KOPT-K1 (cell line): ENCODE measurements at regions not wholly inside any gene's neighbourhood (a gene's known extent, or its start where the extent isn't known, plus 50 kb on each side); places are given as distances from the start of the nearest gene placed in this dataset.
A peak's percentile ranks its signal among the peaks of the same experiment; 100 is the strongest.

Experiments
- H3K27ac ChIP-seq: fragments of 200-600 bp; sonication (generic); 2 replicates; pipeline ENCODE4 v1.5.1; 2016; ENCODE audit warnings: antibody characterized with exemption, mild to moderate bottlenecking, low read depth, low read length; ENCODE audit not compliant: poor library complexity, severe bottlenecking
- H3K36me3 ChIP-seq: fragments of 200-600 bp; sonication (generic); 2 replicates; pipeline ENCODE4 v1.5.1; 2017; ENCODE audit warnings: antibody characterized with exemption, mild to moderate bottlenecking, low read length, moderate library complexity; ENCODE audit not compliant: insufficient read depth
- H3K9me3 ChIP-seq: fragments of 200-600 bp; sonication (generic); 2 replicates; pipeline ENCODE4 v1.5.1; 2017; ENCODE audit warnings: antibody characterized with exemption, low read length, mild to moderate bottlenecking; ENCODE audit not compliant: insufficient read depth, poor library complexity, severe bottlenecking

- Histone ChIP-seq H3K27ac (peak overlapping the region; percentile 19), H3K36me3 (no peaks in the 10 kb centered on the region)
These were observed 234.5 kb downstream of the BMP7 start for GRCh38 chr20:57031867-57032355.

DNA sequence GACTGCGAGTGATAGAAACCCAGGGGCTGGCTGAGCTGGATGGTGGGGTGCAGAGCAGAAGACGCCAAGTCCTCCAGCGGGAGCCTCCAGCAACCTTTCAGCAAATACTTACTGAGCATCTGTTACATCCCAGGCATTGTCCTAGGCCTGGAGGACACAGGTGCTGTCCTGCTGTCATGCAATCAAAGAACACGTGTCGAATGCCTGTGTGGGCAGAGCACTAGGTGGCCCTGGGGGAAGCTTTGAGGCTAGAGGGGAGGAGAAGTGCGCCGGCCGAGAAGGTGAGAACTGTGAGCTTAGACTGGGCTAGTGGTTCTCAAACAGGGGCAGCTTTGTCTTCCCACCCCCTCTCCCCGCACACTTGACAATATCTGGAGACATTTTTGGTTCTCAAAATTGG is 233.6 kb downstream of the BMP7 start:
- Histone ChIP-seq H3K36me3 (no peaks in the 10 kb centered on the region), H3K27ac (peak overlapping the region; percentile 14), H3K9me3 (peaks cover 11% of the 10 kb centered on the region)

More at GRCh38 chr20:57031867-57032355, 234.5 kb downstream of the BMP7 start:
- peaks cover 11% of the 10 kb centered on the region for H3K9me3 ChIP-seq

- H3K9me3 ChIP-seq, result peaks cover 11% of the 10 kb centered on the region
- peak overlapping the region; percentile 14 for H3K27ac ChIP-seq
- H3K36me3 ChIP-seq, result no peaks in the 10 kb centered on the region
These were observed 232.4 kb downstream of the BMP7 start for GRCh38 chr20:57034001-57034400.

DNA sequence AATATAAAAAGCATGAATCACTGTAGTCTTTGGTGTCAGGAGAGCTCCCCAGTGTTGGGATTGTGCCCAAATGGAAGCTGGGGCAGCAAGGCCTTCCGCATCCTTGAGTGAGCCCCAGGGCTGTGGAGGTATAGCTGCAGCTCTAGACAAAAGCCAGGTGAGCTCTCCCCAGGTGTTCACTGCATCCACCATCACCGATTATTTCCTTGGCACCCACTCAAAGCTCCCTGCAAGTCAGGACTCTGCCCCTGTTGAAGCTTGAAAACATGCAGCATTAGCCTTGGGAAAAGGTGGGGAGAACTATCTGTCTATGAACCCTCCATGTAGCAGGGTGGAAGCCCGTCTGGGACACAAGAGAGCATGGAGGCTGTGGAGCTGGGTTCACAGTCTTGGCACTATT is 228.8 kb downstream of the BMP7 start:
- H3K9me3 ChIP-seq, result peaks cover 11% of the 10 kb centered on the region
- no peak overlapping the region for H3K27ac ChIP-seq
- no peaks in the 10 kb centered on the region for H3K36me3 ChIP-seq

GRCh38 chr20:57038608-57039440 is 227.6 kb downstream of the BMP7 start:
- Histone ChIP-seq H3K9me3 (peaks cover 11% of the 10 kb centered on the region), H3K36me3 (no peaks in the 10 kb centered on the region), H3K27ac (no peak overlapping the region)

DNA sequence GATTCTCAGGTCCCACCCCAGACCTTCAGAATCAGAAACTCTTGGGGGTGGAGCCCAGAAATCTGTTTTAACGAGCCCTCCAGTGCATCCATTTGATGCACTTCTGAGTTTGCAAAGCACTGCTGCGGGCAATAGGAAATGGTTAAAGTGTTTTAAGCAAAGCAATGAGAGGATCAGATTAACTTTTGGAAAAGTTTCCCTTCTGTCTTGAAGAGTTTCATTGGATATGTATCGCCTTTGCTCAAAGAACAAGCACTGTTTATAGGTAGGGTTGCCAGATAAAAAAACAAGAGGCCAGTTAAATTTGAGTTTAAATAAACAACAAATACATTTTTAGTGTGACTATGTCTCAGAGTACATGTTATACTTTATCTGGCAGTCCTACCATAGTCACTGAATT is 226.0 kb downstream of the BMP7 start:
- no peak overlapping the region for H3K27ac ChIP-seq
- H3K9me3 ChIP-seq, result no peaks in the 10 kb centered on the region
- no peaks in the 10 kb centered on the region for H3K36me3 ChIP-seq

DNA sequence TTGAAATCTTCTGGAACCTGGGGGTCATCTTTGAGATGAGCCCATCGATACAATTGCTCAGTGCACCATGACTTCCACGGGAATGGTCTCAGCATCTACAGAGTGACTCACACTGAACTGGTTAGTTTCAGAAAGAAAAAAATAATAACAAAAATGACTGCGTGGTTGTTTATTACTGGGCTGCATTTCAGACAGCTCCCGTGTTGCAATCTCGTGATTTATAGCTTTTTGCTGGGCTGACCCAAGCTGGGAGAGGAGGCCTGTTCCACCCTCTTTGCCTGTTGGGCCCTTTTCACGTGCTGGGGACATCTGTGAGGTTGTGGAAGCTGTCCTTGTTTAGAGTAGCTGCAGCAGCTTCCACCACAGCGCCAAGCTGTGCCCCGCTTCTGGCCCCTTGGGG is 225.5 kb downstream of the BMP7 start:
- H3K27ac ChIP-seq, result no peak overlapping the region

DNA sequence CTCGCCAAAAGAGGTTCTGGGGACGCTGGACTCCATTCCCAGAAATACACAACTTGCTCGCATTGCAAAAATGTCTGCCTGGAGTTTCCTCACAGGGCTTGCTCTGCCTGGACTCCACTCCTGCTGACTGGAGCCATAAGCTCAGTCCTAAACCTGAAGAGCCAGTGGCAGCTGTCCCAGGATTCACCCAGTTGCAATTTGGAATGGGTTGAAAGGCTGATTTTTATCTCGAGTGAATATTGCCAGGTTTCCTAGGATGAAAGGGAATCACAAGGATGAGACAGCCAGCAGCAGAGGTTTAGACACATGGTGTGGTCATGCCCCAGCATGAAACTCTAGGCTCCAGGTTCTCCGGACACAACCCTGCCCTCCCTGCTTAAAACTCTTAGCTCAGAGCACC is 223.3 kb downstream of the BMP7 start:
- Histone ChIP-seq H3K36me3 (no peaks in the 10 kb centered on the region), H3K27ac (no peak overlapping the region), H3K9me3 (no peaks in the 10 kb centered on the region)

More for the DNA sequence above, 225.5 kb downstream of the BMP7 start:
- Histone ChIP-seq H3K9me3 (no peaks in the 10 kb centered on the region), H3K36me3 (no peaks in the 10 kb centered on the region)

DNA sequence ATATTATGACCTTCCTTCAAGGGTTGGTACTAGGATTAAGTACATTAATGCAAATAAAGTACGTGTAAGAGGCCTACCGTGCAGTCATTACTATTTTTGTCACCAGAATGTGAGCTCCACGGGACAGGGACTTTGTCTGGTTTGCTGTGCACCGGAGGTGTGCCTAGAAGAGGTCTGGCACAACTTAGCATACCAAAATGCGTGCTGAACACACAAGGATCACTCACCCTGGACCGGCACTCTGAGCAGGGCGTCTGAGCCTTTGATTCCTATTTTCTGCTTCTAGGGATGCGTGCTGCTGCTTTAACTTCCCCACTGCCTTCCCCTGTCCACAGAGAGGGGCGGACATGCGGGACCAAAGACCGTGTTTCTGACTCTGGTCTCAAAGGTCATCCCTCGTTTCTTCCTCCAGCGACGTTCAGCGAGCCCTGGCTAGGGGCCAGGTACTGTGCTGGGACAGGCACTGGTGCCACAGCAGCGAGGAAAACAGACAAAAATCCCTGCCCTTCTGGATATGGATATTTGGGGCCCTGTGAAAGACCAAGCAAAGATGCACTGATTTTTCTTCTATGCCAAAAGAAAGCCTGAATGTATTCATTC is 222.7 kb downstream of the BMP7 start:
- H3K27ac ChIP-seq, result no peak overlapping the region
- no peaks in the 10 kb centered on the region for H3K9me3 ChIP-seq
- H3K36me3 ChIP-seq, result no peaks in the 10 kb centered on the region

GRCh38 chr20:57047281-57048026 is 219.0 kb downstream of the BMP7 start:
- Histone ChIP-seq H3K27ac (peak overlapping the region; percentile 65), H3K9me3 (no peaks in the 10 kb centered on the region), H3K36me3 (no peaks in the 10 kb centered on the region)

- Histone ChIP-seq H3K27ac (peak overlapping the region; percentile 65), H3K9me3 (no peaks in the 10 kb centered on the region), H3K36me3 (no peaks in the 10 kb centered on the region)
These were observed 218.2 kb downstream of the BMP7 start for GRCh38 chr20:57048027-57048869.

- no peak overlapping the region for H3K27ac ChIP-seq
These were observed 217.1 kb downstream of the BMP7 start for GRCh38 chr20:57049296-57049695.

DNA sequence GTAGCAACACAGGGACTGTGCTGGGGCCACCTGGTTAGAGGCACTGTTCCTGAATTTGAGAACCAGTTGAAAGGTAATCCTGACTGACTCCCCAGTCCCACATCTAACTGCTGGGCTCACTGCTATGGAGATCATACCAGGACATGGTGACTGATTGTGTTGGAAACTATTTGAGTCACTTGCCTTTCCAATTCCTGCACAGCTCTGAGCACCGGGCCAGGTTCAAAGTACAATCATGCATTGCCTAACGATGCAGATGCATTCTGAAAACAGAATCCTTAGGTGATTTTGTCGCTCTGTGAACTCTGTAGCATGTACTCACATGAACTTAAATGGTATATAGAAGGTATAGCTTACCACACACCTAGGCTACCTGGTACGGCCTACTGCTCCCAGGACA is 215.3 kb downstream of the BMP7 start:
- no peaks in the 10 kb centered on the region for H3K36me3 ChIP-seq
- H3K27ac ChIP-seq, result no peak overlapping the region
- H3K9me3 ChIP-seq, result no peaks in the 10 kb centered on the region

More at GRCh38 chr20:57049296-57049695, 217.1 kb downstream of the BMP7 start:
- H3K36me3 ChIP-seq, result no peaks in the 10 kb centered on the region
- no peaks in the 10 kb centered on the region for H3K9me3 ChIP-seq

- Histone ChIP-seq H3K36me3 (no peaks in the 10 kb centered on the region), H3K27ac (no peak overlapping the region), H3K9me3 (no peaks in the 10 kb centered on the region)
These were observed 213.4 kb downstream of the BMP7 start for GRCh38 chr20:57053067-57053466.
